ENCODE measurements at regions not wholly inside any gene's neighbourhood (a gene's known extent, or its start where the extent isn't known, plus 50 kb on each side); places are given as distances from the start of the nearest gene placed in this dataset.

GRCh38 chr18:78303519-78304191 lies 676.0 kb upstream of the SALL3 start:
- no peak for TF ChIP-seq CTCF (IDR thresholded peaks at IDR 0.05)
- ATAC-seq (ENCODE audit: low FRiP score) (no peak), DNase-seq (ENCODE audit: low spot score) (no peak)

- ATAC-seq (ENCODE audit: low FRiP score) (no peak), DNase-seq (ENCODE audit: low spot score) (no peak)
- TF ChIP-seq CTCF (IDR thresholded peaks at IDR 0.05), result no peak
These were observed 675.1 kb upstream of the SALL3 start for GRCh38 chr18:78304192-78305164.

- ATAC-seq (ENCODE audit: low FRiP score), result no peak
- DNase-seq (ENCODE audit: low spot score), result no peak
- TF ChIP-seq CTCF (IDR thresholded peaks at IDR 0.05), result no peak
These were observed 673.8 kb upstream of the SALL3 start for GRCh38 chr18:78305789-78306188.

- TF ChIP-seq CTCF (IDR thresholded peaks at IDR 0.05), result no peak
- DNase-seq (ENCODE audit: low spot score), result no peak
- ATAC-seq (ENCODE audit: low FRiP score), result no peak
These were observed 670.3 kb upstream of the SALL3 start for GRCh38 chr18:78309307-78309706.

GRCh38 chr18:78309924-78310323 lies 669.7 kb upstream of the SALL3 start:
- DNase-seq (ENCODE audit: low spot score) (no peak), ATAC-seq (ENCODE audit: low FRiP score) (no peak)
- no peak for TF ChIP-seq CTCF (IDR thresholded peaks at IDR 0.05)

- TF ChIP-seq CTCF (IDR thresholded peaks at IDR 0.05), result no peak
- DNase-seq (ENCODE audit: low spot score) (no peak), ATAC-seq (ENCODE audit: low FRiP score) (no peak)
These were observed 660.4 kb upstream of the SALL3 start for GRCh38 chr18:78319264-78319663.

Data from omental fat pad (tissue), 3 donors.